ENCODE measurements at regions not wholly inside any gene's neighbourhood (a gene's known extent, or its start where the extent isn't known, plus 50 kb on each side); places are given as distances from the start of the nearest gene placed in this dataset.

GRCh38 chr1:2854611-2855010, 53.1 kb upstream of the TTC34 start:
- TF ChIP-seq CTCF (IDR thresholded peaks at IDR 0.05) (no peak), POLR2AphosphoS5 (IDR thresholded peaks at IDR 0.05) (no peak)

Measured in upper lobe of left lung (tissue), 4 donors.